K562 (cell line): ENCODE measurements at regions not wholly inside any gene's neighbourhood (a gene's known extent, or its start where the extent isn't known, plus 50 kb on each side); places are given as distances from the start of the nearest gene placed in this dataset.

Source experiments
- HSF4 ChIP-seq: fragments of 250-450 bp; sonication (Bioruptor Pico); IDR thresholded peaks from 2 replicates; pipeline ENCODE4 v2.1.2; 2022; ENCODE audit warnings: mild to moderate bottlenecking, moderate library complexity, borderline replicate concordance
- MCM5 ChIP-seq: fragments of 450-650 bp; IDR thresholded peaks from 2 replicates; pipeline ENCODE4 v1.6.1; 2016; ENCODE audit warnings: low read depth
- NFRKB ChIP-seq: fragments of 450-650 bp; IDR thresholded peaks from 2 replicates; pipeline ENCODE4 v1.6.1; 2016; ENCODE audit warnings: low read depth
- TF ChIP-seq, protein P1 (sequence below), 3 experiments: IDR thresholded peaks in 2 of 3; conservative IDR thresholded peaks in 1 of 3; 2 replicates each; pipeline ENCODE4 v1.5.1; 2011 to 2012; ENCODE audit warnings: low read length in 3 of 3, mild to moderate bottlenecking in 3 of 3, control low read depth in 2 of 3, improper control_type of control experiment in 1 of 3, inconsistent platforms in 1 of 3, low read depth in 1 of 3, mixed read lengths in 1 of 3, moderate library complexity in 1 of 3; ENCODE audit not compliant: insufficient read depth in 2 of 3

GRCh38 chr2:236336575-236337464 lies 72.6 kb upstream of the ASB18 start:
- TF ChIP-seq MCM5: no peak
- TF ChIP-seq HSF4: no peak
- no peak for TF ChIP-seq NFRKB
- TF ChIP-seq, protein P1, sequence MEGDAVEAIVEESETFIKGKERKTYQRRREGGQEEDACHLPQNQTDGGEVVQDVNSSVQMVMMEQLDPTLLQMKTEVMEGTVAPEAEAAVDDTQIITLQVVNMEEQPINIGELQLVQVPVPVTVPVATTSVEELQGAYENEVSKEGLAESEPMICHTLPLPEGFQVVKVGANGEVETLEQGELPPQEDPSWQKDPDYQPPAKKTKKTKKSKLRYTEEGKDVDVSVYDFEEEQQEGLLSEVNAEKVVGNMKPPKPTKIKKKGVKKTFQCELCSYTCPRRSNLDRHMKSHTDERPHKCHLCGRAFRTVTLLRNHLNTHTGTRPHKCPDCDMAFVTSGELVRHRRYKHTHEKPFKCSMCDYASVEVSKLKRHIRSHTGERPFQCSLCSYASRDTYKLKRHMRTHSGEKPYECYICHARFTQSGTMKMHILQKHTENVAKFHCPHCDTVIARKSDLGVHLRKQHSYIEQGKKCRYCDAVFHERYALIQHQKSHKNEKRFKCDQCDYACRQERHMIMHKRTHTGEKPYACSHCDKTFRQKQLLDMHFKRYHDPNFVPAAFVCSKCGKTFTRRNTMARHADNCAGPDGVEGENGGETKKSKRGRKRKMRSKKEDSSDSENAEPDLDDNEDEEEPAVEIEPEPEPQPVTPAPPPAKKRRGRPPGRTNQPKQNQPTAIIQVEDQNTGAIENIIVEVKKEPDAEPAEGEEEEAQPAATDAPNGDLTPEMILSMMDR (IDR thresholded peaks at IDR 0.05 in 2 of 3, conservative IDR thresholded peaks at IDR 0.05 in 1 of 3; ENCODE audit: insufficient read depth in 2 of 3, low read depth in 1 of 3, low read length in 3 of 3): no peak
